ENCODE measurements at regions not wholly inside any gene's neighbourhood (a gene's known extent, or its start where the extent isn't known, plus 50 kb on each side); places are given as distances from the start of the nearest gene placed in this dataset.
A peak's percentile ranks its signal among the peaks of the same experiment; 100 is the strongest.

- peak in 2 of 51 donors; percentile 0 to 1 for DNase-seq
Observed at GRCh38 chrX:16445166-16445752, 204.7 kb upstream of the S100G start.

- no peak for DNase-seq
Observed at GRCh38 chrX:16451334-16451733, 198.6 kb upstream of the S100G start.

GRCh38 chrX:16454926-16455325, 195.0 kb upstream of the S100G start:
- no peak for DNase-seq

- no peak for DNase-seq
Observed at GRCh38 chrX:16457239-16457638, 192.7 kb upstream of the S100G start.

GRCh38 chrX:16458208-16458607, 191.8 kb upstream of the S100G start:
- no peak for DNase-seq

GRCh38 chrX:16459008-16459407, 190.9 kb upstream of the S100G start:
- DNase-seq, result no peak

GRCh38 chrX:16461968-16462367, 188.0 kb upstream of the S100G start:
- no peak for DNase-seq

- peak in 1 of 51 donors; percentile 15 for DNase-seq
Observed at GRCh38 chrX:16462912-16463311, 187.0 kb upstream of the S100G start.

- no peak for DNase-seq
Observed at GRCh38 chrX:16464369-16464768, 185.6 kb upstream of the S100G start.

GRCh38 chrX:16465081-16465876, 184.7 kb upstream of the S100G start:
- DNase-seq, result no peak

GRCh38 chrX:16466640-16467432, 183.1 kb upstream of the S100G start:
- DNase-seq, result no peak

GRCh38 chrX:16469870-16470269, 180.1 kb upstream of the S100G start:
- DNase-seq, result no peak

GRCh38 chrX:16472345-16472744, 177.6 kb upstream of the S100G start:
- DNase-seq, result no peak

GRCh38 chrX:16474511-16474910, 175.4 kb upstream of the S100G start:
- DNase-seq, result no peak

- no peak for DNase-seq
Observed at GRCh38 chrX:16476009-16476408, 173.9 kb upstream of the S100G start.

- no peak for DNase-seq
Observed at GRCh38 chrX:16476692-16477091, 173.3 kb upstream of the S100G start.

- DNase-seq, result peak in 1 of 51 donors; percentile 1
Observed at GRCh38 chrX:16479206-16479869, 170.6 kb upstream of the S100G start.

GRCh38 chrX:16480049-16480448, 169.9 kb upstream of the S100G start:
- no peak for DNase-seq

- peak in 4 of 51 donors; percentile 0 to 7 (median 4) for DNase-seq
Observed at GRCh38 chrX:16484338-16484737, 165.6 kb upstream of the S100G start.

GRCh38 chrX:16487620-16488385, 162.2 kb upstream of the S100G start:
- DNase-seq, result no peak

- no peak for DNase-seq
Observed at GRCh38 chrX:16488959-16489358, 161.0 kb upstream of the S100G start.

Measured in hypothalamus (tissue), 51 donors.